GM12878 (cell line): ENCODE measurements at regions not wholly inside any gene's neighbourhood (a gene's known extent, or its start where the extent isn't known, plus 50 kb on each side); places are given as distances from the start of the nearest gene placed in this dataset.

ENCODE experiments used
- ATAC-seq: fragments of 200-7000 bp; cut with Tn5 transposase; 3 replicates; pipeline ENCODE4 v1.9.1; 2020; ENCODE audit warnings: mild to moderate bottlenecking, moderate library complexity
- BruUV-seq: library from RNA; stranded (reverse); fragments of 400-500 nt; replicated peaks from 2 replicates; lab custom pipeline; 2021; lab: Mats Ljungman, UMichigan
- CTCF ChIA-PET: fragments of 300-600 bp; sonication (Branson Sonifier 250); formaldehyde crosslinking; extraction: SDS; loops from one replicate; lab custom pipeline; 2021; ENCODE audit warnings: inconsistent platforms; lab: Yijun Ruan, JAX
- POLR2A ChIA-PET: fragments of 350-600 bp; formaldehyde crosslinking; extraction: SDS; loops from one replicate; lab custom pipeline; 2021; ENCODE audit warnings: inconsistent platforms; lab: Charles Lee
- RAD21 ChIA-PET: fragments of 300-600 bp; sonication (Branson Sonifier 250); formaldehyde crosslinking; loops from one replicate; lab custom pipeline; 2023; ENCODE audit warnings: antibody characterized with exemption; ENCODE audit not compliant: unreplicated experiment; lab: Charles Lee
- SMC1A ChIA-PET: fragments of 300-600 bp; sonication (Branson Sonifier 250); formaldehyde crosslinking; loops from one replicate; lab custom pipeline; 2023; ENCODE audit not compliant: unreplicated experiment, uncharacterized antibody; lab: Charles Lee
- DNase-seq: peaks from one replicate; pipeline ENCODE4 v3.0.0-alpha.2; 2011; ENCODE audit warnings: low read depth, low spot score
- FAIRE-seq: peaks from 3 replicates; lab custom pipeline; 2011; peaks lifted over from hg19 to GRCh38; lab: Jason Lieb, UNC
- H2AFZ ChIP-seq: 2 replicates; pipeline ENCODE4 v1.6.0; 2011; ENCODE audit warnings: low read depth, low read length, control low read depth; ENCODE audit not compliant: control insufficient read depth
- H3K27ac ChIP-seq: 2 replicates; pipeline ENCODE4 v1.5.1; 2011; ENCODE audit warnings: control low read depth; ENCODE audit not compliant: control insufficient read depth, insufficient read depth
- H3K27me3 ChIP-seq, 2 experiments: replicated peaks in 1 of 2; 2 replicates each; pipeline versions ENCODE4 v1.6.0 to v1.6.1; 2011; ENCODE audit warnings: low read length in 1 of 2; ENCODE audit not compliant: control insufficient read depth in 2 of 2, insufficient read depth in 2 of 2
- H3K36me3 ChIP-seq, 2 experiments: 2 replicates each; pipeline ENCODE4 v1.5.1; 2011; ENCODE audit warnings: low read length in 1 of 2; ENCODE audit not compliant: control insufficient read depth in 2 of 2, insufficient read depth in 2 of 2
- H3K4me1 ChIP-seq: 2 replicates; pipeline ENCODE4 v1.6.1; 2011; ENCODE audit warnings: mild to moderate bottlenecking, low read length, moderate library complexity, mixed read lengths; ENCODE audit not compliant: control insufficient read depth, insufficient read depth
- H3K4me2 ChIP-seq: 2 replicates; pipeline ENCODE4 v1.6.0; 2011; ENCODE audit warnings: control low read depth; ENCODE audit not compliant: control insufficient read depth, insufficient read depth
- H3K4me3 ChIP-seq: fragments of 200-600 bp; sonication (generic); 2 replicates; pipeline ENCODE4 v1.5.1; 2016
- H3K79me2 ChIP-seq: 2 replicates; pipeline ENCODE4 v1.6.0; 2011; ENCODE audit warnings: low read length; ENCODE audit not compliant: control insufficient read depth, insufficient read depth
- H3K9ac ChIP-seq: 2 replicates; pipeline ENCODE4 v1.8.0; 2011; ENCODE audit warnings: low read length, control low read depth, mixed read lengths; ENCODE audit not compliant: control insufficient read depth, insufficient read depth
- H3K9me3 ChIP-seq: replicated peaks from 3 replicates; pipeline ENCODE4 v1.5.1; 2011; ENCODE audit warnings: mild to moderate bottlenecking, low read length; ENCODE audit not compliant: control insufficient read depth, insufficient read depth
- H4K20me1 ChIP-seq: 2 replicates; pipeline ENCODE4 v1.6.0; 2011; ENCODE audit not compliant: control insufficient read depth, insufficient read depth
- CHD2 ChIP-seq: IDR thresholded peaks from 2 replicates; pipeline ENCODE4 v1.6.1; 2011; ENCODE audit warnings: low read depth, low read length, improper control_type of control experiment, borderline replicate concordance
- FOS ChIP-seq: IDR thresholded peaks from 3 replicates; pipeline ENCODE4 v1.6.1; 2011; ENCODE audit warnings: borderline replicate concordance; ENCODE audit not compliant: insufficient read length; ENCODE audit errors: extremely low read depth
- IKZF2 ChIP-seq, 2 experiments: fragments of 450-650 bp; IDR thresholded peaks; 2 replicates each; pipeline ENCODE4 v1.6.1; 2017; ENCODE audit warnings: mild to moderate bottlenecking in 2 of 2, moderate library complexity in 2 of 2
- POLR2AphosphoS2 ChIP-seq: IDR thresholded peaks from 2 replicates; pipeline ENCODE4 v1.6.1; 2011; ENCODE audit warnings: low read depth, mild to moderate bottlenecking, low read length, improper control_type of control experiment, moderate library complexity
- SUZ12 ChIP-seq: fragments of 200-600 bp; sonication (generic); IDR thresholded peaks from one replicate; pipeline ENCODE4 v1.6.1; 2018; ENCODE audit warnings: antibody characterized with exemption, mild to moderate bottlenecking; ENCODE audit not compliant: unreplicated experiment
- TARDBP ChIP-seq: IDR thresholded peaks from 2 replicates; pipeline ENCODE4 v1.6.1; 2016; ENCODE audit warnings: borderline replicate concordance
- ZSCAN29 ChIP-seq: fragments of 450-650 bp; IDR thresholded peaks from 2 replicates; pipeline ENCODE4 v1.6.1; 2017; ENCODE audit warnings: mild to moderate bottlenecking, moderate library complexity
- WGBS: methylation state at CpG from one replicate; pipeline ENCODE4 v1.1.6; 2016; ENCODE audit warnings: low lambda C conversion rate; ENCODE audit not compliant: insufficient replicate concordance, insufficient coverage; ENCODE audit errors: missing lambda C conversion rate; 5-methylcytosine and 5-hydroxymethylcytosine counted together
- in situ Hi-C: fragments of 300-500 bp; cut with MboI; formaldehyde crosslinking; loops from 9 replicates; pipeline ENCODE4 v1.14.3; 2018; ENCODE audit warnings: mixed read lengths
- intact Hi-C: fragments of 100-400 bp; cut with micrococcal nuclease; formaldehyde crosslinking; loops from one replicate; pipeline ENCODE4 v1.14.2; 2022; ENCODE audit not compliant: unreplicated experiment

- no peak for TF ChIP-seq POLR2AphosphoS2
- TF ChIP-seq SUZ12, result no peak
- no peak for TF ChIP-seq ZSCAN29
- TF ChIP-seq, all 136 proteins: peak for 0
Observed at GRCh38 chr2:142754182-142754581, 123.3 kb upstream of the KYNU start (continued).

DNA sequence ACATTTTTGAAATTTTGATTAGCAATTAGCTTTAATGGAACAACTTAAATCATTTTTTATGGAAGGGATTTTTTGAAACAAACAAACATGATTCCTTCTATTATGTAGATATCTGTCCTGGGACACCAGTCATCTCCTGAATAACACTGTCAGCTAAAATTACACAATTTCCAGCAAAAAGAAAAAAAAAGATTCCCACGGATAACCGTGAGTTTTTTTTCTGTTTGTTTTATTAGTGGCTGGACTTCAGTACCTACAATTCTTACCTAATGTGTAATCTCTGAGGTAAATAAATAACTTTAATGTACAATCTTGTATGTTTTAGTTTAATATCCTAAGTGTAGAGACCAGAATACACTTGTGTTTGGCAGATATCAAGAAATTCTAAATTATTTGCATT, 126.6 kb upstream of the KYNU start:
- no TSS peak for BruUV-seq
- Histone ChIP-seq H3K9me3 (no peaks in the 10 kb centered on the region), H3K27me3 (no peaks in the 10 kb centered on the region), H3K9ac (no peak overlapping the region), H3K4me1 (no peaks in the 10 kb centered on the region), H3K36me3 (no peaks in the 10 kb centered on the region), H4K20me1 (no peaks in the 10 kb centered on the region), H3K4me2 (no peak overlapping the region), H3K27ac (no peak overlapping the region), H2AFZ (no peak overlapping the region), H3K79me2 (no peaks in the 10 kb centered on the region), H3K4me3 (no peak overlapping the region)
- no peak for ATAC-seq
- intact Hi-C loops (no loop called here), in situ Hi-C loops (no loop called here)
- no peak for FAIRE-seq
- WGBS, result 85% methylated on average over 2 of the region's 2 CpGs
- ChIA-PET CTCF (interaction anchor here (2.0 kb wide), 1 partner anchor 230 kb away, joined by 5 read pairs; no protein-coding TSS in a partner anchor), POLR2A (no interaction called here), RAD21 (no interaction called here), SMC1A (interaction anchor here (1.8 kb wide), 1 partner anchor 230 kb away, joined by 7 read pairs; no protein-coding TSS in a partner anchor)
- TF ChIP-seq FOS (no peak), CHD2 (no peak), ZSCAN29 (no peak)
- DNase-seq, result no peak

- 79% methylated on average over 14 of the region's 14 CpGs for WGBS
- in situ Hi-C loops, result no loop called here
- ChIA-PET CTCF (interaction anchor here (1.0 to 1.3 kb wide), 2 partner anchors 14 to 240 kb away, joined by 3 to 4 read pairs; no protein-coding TSS in a partner anchor), SMC1A (interaction anchor here (0.9 kb wide), 1 partner anchor 77 kb away, joined by 3 read pairs; no protein-coding TSS in a partner anchor), RAD21 (no interaction called here), POLR2A (no interaction called here)
- no peaks in the 10 kb centered on the region for H3K79me2 ChIP-seq
- no peaks in the 10 kb centered on the region for H3K9me3 ChIP-seq
- intact Hi-C loops, result no loop called here
- no peaks in the 10 kb centered on the region for H3K27me3 ChIP-seq
- ATAC-seq, result no peak
- no peak overlapping the region for H3K9ac ChIP-seq
- H3K4me1 ChIP-seq, result no peaks in the 10 kb centered on the region
- H4K20me1 ChIP-seq, result no peaks in the 10 kb centered on the region
- TF ChIP-seq IKZF2 (IDR thresholded peaks at IDR 0.05) (no peak), TARDBP (no peak)
- no peaks in the 10 kb centered on the region for H3K36me3 ChIP-seq
- H3K4me3 ChIP-seq, result no peak overlapping the region
- H2AFZ ChIP-seq, result no peak overlapping the region
- no peak for DNase-seq
- H3K4me2 ChIP-seq, result no peak overlapping the region
- no TSS peak for BruUV-seq
- H3K27ac ChIP-seq, result no peak overlapping the region
- no peak for FAIRE-seq
Observed at GRCh38 chr2:142748559-142749099, 128.8 kb upstream of the KYNU start.
